IPS-18c (cell line): ENCODE measurements at regions not wholly inside any gene's neighbourhood (a gene's known extent, or its start where the extent isn't known, plus 50 kb on each side); places are given as distances from the start of the nearest gene placed in this dataset.
"Not testable (repeated sequence)": the region's sequence is repeated elsewhere in the genome, so short reads cannot be mapped to it uniquely, and the experiment has no call there.

ENCODE experiments used
- H3K4me3 ChIP-seq: 2 replicates; pipeline ENCODE4 v1.7.0; 2013; ENCODE audit warnings: low read depth, mild to moderate bottlenecking, low read length, moderate library complexity; ENCODE audit not compliant: insufficient read depth
- H3K9me3 ChIP-seq: one replicate; pipeline ENCODE4 v1.6.1; 2013; ENCODE audit warnings: mild to moderate bottlenecking, low read length, moderate library complexity; ENCODE audit not compliant: control insufficient read depth, insufficient read depth

DNA sequence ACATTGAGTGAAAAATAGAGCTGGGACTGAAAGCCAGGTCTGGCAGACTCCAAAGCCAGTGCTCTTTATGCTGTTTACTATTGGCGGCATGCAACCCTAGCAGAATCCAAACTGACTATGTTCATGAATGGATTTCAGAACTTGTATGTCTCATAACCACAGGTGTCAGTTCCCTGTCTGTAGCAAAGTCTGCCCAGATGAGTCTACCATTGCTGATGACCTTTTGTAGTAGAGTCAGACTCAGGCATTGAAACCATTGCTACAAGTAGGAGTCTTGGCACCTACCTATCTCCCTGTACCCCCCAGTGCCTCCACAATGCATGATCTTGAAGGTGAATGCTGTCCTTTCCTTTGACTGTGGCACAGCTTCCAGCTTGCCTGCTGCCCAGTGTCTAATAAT lies 157.2 kb upstream of the ROPN1 start:
- Histone ChIP-seq H3K4me3 (no peak overlapping the region), H3K9me3 (no peaks in the 10 kb centered on the region)

DNA sequence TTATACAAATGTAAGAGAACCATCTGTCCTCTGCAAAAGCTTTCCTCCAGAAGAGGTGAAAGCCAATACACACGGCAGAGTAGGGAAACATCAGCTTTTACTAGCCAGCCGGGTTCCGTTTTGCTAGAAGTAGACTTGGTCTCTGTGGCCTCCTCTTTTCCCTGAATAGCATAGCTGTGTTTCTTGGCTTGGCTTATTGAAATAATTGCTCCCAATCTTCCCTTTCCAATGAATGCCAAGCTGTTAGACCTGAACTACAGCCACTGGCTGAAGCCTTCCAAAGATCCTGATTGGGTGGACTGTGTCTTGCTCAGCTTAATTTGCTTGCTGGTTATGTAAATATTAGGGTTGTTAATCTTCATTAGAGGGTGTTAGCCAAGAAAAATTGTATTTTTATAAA lies 157.8 kb upstream of the ROPN1 start:
- Histone ChIP-seq H3K9me3 (no peaks in the 10 kb centered on the region), H3K4me3 (no peak overlapping the region)

GRCh38 chr3:124152891-124153290 lies 161.0 kb upstream of the ROPN1 start:
- not testable (repeated sequence) for H3K4me3 ChIP-seq, H3K9me3 ChIP-seq

GRCh38 chr3:124156866-124157712 lies 165.2 kb upstream of the ROPN1 start:
- H3K9me3 ChIP-seq = no peaks in the 10 kb centered on the region
- no peak overlapping the region for H3K4me3 ChIP-seq

DNA sequence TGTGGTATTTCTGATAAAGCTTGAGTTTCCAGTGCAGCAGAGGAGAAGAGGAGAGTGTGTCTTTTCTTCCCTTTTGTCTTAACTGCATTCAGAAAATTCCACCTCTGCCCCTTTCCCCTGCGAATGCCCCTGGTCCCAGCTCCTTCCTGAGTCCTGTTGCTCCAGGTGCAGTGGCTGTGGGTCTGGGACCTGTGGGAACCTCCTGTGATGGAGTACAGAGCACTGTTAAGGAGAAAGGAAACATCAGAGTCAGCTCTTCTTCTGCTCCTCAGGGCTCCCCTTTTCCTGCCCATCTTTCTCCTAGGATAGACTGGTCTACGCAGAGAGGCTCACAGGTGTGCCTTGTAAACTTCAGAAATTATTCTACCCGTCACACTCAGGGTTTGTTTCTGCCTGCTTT lies 165.8 kb upstream of the ROPN1 start:
- no peaks in the 10 kb centered on the region for H3K9me3 ChIP-seq

DNA sequence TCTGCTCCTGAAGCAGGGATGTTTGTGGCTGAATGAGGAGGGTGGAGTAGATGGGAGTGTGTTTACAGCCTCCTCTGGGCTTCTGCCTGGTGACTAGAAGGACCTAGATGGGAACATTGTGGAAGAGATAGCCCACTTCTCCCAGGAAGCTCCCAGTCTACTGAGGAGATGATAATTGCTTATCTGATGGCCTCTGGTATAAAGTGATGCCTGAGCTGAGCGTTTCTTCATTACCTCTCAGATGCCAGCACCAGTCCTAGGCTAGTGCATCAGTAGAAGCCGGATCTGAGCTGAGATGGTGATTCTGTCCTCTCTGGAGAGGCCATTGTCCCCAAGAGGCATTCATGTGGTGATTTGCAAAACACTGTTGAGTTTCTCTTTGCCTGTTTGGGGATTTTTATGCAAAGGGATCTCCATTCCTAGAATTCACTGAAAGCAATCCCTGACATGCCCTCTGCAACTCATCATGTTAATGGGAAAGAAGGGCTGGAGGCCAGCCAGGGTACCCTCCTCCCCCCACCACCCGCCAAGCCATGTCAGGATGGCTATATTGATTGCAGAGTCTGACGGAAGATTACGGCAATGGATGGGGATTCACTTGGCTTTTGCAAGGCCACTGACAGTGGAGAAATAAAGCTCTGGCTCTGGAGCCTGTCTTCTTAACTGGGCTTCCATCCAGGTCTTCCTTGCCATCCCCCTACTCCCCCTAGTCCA lies 166.4 kb upstream of the ROPN1 start:
- no peak overlapping the region for H3K4me3 ChIP-seq

More for the DNA sequence above, 165.8 kb upstream of the ROPN1 start:
- no peak overlapping the region for H3K4me3 ChIP-seq

DNA sequence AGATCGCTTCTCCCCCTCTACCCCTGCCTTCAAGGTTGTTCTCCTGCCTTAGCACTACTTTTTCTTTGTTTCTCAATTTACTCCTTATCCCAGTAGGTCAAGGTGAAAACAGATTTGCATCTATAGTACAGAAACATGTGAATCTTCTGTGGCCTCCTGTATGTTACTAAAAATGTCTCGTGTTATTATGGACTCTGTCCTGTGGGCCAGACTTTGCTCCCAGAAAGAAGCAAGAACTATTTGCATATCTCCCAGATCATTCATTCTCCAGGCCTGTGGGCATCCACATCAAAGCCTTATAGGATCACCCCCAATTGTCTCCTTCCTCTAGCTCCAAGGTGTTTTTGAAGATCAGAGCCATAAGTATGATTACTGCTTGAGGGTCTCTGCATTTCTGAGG lies 169.5 kb upstream of the ROPN1 start:
- no peak overlapping the region for H3K4me3 ChIP-seq
- H3K9me3 ChIP-seq = no peaks in the 10 kb centered on the region

More for the DNA sequence above, 166.4 kb upstream of the ROPN1 start:
- no peaks in the 10 kb centered on the region for H3K9me3 ChIP-seq

- Histone ChIP-seq H3K4me3 (no peak overlapping the region), H3K9me3 (no peaks in the 10 kb centered on the region)
Observed at GRCh38 chr3:124163689-124164088, 171.8 kb upstream of the ROPN1 start.

DNA sequence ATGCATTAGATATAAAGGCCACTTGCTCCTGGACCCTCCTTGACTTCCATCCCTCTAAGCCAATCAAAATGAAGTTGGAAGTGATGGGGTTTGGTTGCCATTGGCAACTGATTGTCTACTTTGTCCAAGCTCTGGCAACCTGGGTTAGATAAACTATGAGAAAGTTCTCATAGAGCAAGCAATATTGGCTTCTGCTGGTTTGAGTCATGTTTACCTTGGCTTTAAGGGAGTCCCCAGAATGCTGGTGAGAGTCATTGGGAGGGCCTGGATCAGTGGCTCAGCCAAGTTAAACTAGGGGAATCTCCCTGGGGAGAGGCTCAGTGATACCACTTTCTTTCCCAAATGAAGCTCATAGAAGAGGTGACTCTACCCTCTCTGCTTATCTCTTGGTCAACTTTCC lies 176.3 kb upstream of the ROPN1 start:
- no peaks in the 10 kb centered on the region for H3K9me3 ChIP-seq
- no peak overlapping the region for H3K4me3 ChIP-seq

DNA sequence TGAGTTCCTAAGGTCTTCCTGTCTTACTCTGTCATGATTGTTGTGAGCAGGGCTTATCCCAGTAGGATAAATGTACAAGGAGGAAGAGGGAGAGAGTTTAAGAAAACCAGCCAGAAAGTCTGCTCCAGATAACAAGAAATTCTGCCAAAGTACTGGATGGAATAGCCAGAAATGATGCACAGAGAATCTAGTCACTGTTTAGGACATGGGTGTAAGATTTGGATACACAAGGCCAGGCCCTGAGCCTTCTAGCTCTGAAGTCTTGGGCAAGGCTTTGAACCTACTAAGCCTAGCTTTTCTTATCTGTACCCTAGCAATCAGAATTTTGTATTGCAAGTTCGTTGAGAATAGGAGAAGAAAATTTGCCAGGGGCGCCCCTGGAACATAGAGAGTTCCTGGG lies 180.4 kb upstream of the ROPN1 start:
- Histone ChIP-seq H3K4me3 (no peak overlapping the region), H3K9me3 (no peaks in the 10 kb centered on the region)

DNA sequence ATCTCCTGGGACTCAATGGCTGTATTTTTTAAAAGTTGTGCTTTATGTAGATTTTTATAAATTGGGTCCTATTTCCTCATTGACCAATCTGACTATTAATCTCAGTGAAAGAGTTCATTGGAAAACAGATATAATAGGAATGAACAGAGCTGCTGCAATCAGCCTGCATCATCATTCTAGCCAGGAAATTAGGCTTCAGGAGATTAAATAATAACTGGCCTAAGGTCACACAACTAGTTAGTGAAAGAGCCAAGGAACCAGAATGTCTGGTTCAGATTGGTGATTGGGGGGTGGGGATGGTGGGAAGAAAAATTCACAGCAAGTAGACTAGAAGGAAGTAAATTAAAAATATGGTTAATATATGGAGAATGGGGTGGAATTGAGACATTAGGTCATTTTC lies 180.9 kb upstream of the ROPN1 start:
- Histone ChIP-seq H3K9me3 (no peaks in the 10 kb centered on the region), H3K4me3 (no peak overlapping the region)

- no peak overlapping the region for H3K4me3 ChIP-seq
- H3K9me3 ChIP-seq = no peaks in the 10 kb centered on the region
Observed at GRCh38 chr3:124174476-124174875, 182.6 kb upstream of the ROPN1 start.

DNA sequence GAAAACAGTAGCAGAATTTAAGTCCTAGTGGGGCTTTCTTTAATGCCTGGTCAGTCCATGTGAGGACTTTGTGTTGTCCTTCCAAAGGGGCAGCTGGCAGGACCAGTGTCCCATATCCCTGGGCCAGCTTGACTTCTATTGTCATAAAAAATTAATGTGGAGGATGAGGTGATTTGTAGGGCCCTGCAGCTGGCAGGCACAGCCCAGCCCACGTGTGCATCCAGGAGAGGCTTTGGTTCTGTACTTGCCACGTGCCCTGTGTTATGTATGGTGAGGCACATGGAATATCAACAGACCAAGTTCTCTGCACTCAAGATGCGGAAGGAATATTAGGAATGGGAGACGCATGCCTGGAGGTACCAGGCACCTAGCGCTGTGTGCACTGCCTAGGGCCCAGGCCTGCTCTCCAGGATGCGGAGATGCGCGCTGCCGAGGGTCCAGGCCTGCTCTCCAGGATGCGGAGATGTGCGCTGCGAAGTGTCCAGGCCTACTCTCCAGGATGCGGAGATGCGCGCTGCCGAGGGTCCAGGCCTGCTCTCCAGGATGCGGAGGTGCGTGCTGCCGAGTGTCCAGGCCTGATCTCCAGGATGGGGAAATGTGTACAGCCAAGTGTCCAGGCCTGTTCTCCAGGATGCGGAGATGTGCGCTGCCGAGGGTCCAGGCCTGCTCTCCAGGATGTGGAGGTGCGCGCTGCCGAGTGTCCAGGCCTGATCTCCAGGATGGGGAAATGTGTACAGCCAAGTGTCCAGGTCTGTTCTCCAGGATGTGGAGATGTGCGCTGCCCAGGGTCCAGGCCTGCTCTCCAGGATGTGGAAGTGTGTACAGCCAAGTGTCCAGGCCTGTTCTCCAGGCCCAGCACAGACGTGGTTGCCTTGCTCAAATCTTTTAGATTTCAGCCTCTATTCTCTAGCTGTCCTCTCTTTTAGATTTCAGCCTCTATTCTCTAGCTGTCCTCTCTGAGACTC lies 183.3 kb upstream of the ROPN1 start:
- no peak overlapping the region for H3K4me3 ChIP-seq
- no peaks in the 10 kb centered on the region for H3K9me3 ChIP-seq

GRCh38 chr3:124177071-124177470 lies 185.1 kb upstream of the ROPN1 start:
- Histone ChIP-seq H3K9me3 (no peaks in the 10 kb centered on the region), H3K4me3 (no peak overlapping the region)

- Histone ChIP-seq H3K4me3 (no peak overlapping the region), H3K9me3 (no peaks in the 10 kb centered on the region)
Observed at GRCh38 chr3:124178531-124178930, 186.6 kb upstream of the ROPN1 start.

DNA sequence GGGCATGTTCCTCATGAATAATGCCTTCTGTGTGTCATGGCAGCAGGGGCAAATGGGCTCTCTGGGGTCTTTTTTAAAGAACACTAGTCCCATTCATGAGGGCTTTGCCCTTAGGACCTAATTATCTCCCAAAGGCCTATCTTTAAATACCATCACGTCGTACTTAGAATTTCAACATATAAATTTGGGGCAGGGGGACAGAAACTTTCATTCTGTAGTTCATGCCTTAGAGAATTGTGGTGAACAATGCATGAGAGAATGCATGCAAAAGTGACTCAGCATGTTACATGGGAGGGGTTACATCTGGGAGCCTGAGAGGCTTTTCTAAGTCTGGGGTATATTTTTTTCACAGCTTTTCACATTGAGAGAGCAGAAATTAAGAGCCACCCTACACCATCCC lies 208.5 kb upstream of the ROPN1 start:
- H3K4me3 ChIP-seq = no peak overlapping the region
- no peaks in the 10 kb centered on the region for H3K9me3 ChIP-seq

DNA sequence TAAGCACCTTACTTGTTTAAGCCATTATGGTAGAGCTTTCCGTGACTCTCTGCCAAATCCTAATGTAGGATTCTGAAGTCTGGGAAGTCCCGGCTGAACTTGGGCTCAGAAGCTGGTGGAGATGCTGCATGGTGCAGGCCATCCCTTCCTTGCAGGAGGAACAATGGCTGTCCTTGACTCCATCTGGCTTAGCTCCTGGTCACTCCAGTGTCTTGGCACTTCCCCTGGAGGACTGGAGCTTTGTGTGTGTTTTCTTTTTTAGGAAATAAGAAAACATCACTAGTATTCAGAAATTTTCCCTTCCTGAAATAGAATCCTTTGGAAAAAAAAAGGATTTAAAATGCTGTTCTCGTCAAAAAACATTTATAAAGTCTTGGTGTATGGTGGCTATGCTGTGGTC lies 209.3 kb upstream of the ROPN1 start:
- Histone ChIP-seq H3K4me3 (no peak overlapping the region), H3K9me3 (no peaks in the 10 kb centered on the region)
